ENCODE measurements at regions not wholly inside any gene's neighbourhood (a gene's known extent, or its start where the extent isn't known, plus 50 kb on each side); places are given as distances from the start of the nearest gene placed in this dataset.

GRCh38 chr5:84494453-84494852, 109.8 kb upstream of the EDIL3 start:
- CTCF ChIA-PET (ENCODE audit: partially characterized antibody) = no interaction called here
- TF ChIP-seq TAF1 (IDR thresholded peaks at IDR 0.05; ENCODE audit: low read depth, low read length) = no peak
- TF ChIP-seq POLR2AphosphoS5 (IDR thresholded peaks at IDR 0.05; ENCODE audit: low read depth, low read length) = no peak
- no peak for TF ChIP-seq ASH2L (IDR thresholded peaks at IDR 0.05; ENCODE audit: low read length)
- TF ChIP-seq RAD21 (IDR thresholded peaks at IDR 0.05 in 1 of 2, conservative IDR thresholded peaks at IDR 0.05 in 1 of 2; ENCODE audit: low read depth in 2 of 2, low read length in 2 of 2) = no peak
- TF ChIP-seq CEBPB (IDR thresholded peaks at IDR 0.05; ENCODE audit: low read depth, low read length) = no peak
- no peak for TF ChIP-seq SAP30 (IDR thresholded peaks at IDR 0.05; ENCODE audit: insufficient read depth, insufficient replicate concordance, low read length)
- TF ChIP-seq JUN (IDR thresholded peaks at IDR 0.05; ENCODE audit: low read depth, low read length) = no peak
- no peak for TF ChIP-seq POU5F1 (IDR thresholded peaks at IDR 0.05; ENCODE audit: low read depth, low read length)
- TF ChIP-seq EGR1 (IDR thresholded peaks at IDR 0.05; ENCODE audit: borderline replicate concordance, low read depth, low read length) = no peak
- TF ChIP-seq SP2 (IDR thresholded peaks at IDR 0.05; ENCODE audit: low read length) = no peak
- no peak for FAIRE-seq
- Histone ChIP-seq H3K4me1 (replicated peaks in 1 of 4; ENCODE audit: control insufficient read depth in 3 of 4, insufficient read depth in 4 of 4, low read length in 3 of 4) (no peaks in the 10 kb centered on the region), H4K91ac (replicated peaks; ENCODE audit: insufficient read length, low read length) (no peak overlapping the region), H2AFZ (ENCODE audit: low read length) (no peak overlapping the region; the same call in 1 of the 2 replicates), H3K18ac (ENCODE audit: extremely low read depth, low read length) (no peak overlapping the region), H4K8ac (ENCODE audit: extremely low read depth, insufficient read depth, low read length) (no peak overlapping the region), H3K56ac (replicated peaks; ENCODE audit: insufficient read length, low read depth, low read length) (no peak overlapping the region), H2BK20ac (ENCODE audit: low read length) (no peak overlapping the region), H3K14ac (ENCODE audit: insufficient read length) (no peak overlapping the region), H2BK12ac (ENCODE audit: low read depth, low read length) (no peak overlapping the region; the same call in 1 of the 2 replicates), H4K5ac (ENCODE audit: insufficient read length, low read depth, low read length) (no peak overlapping the region), H3K23me2 (ENCODE audit: low read depth, low read length) (no peaks in the 10 kb centered on the region; the same call in 1 of the 2 replicates), H3K79me2 (ENCODE audit: control insufficient read depth in 1 of 2, insufficient read depth in 2 of 2, low read length in 2 of 2) (no peaks in the 10 kb centered on the region), H3K4me3 (ENCODE audit: extremely low read depth in 1 of 4, insufficient read depth in 2 of 4, low read depth in 3 of 4, low read length in 4 of 4) (no peak overlapping the region), H3K27me3 (replicated peaks in 1 of 4; ENCODE audit: control insufficient read depth in 3 of 4, extremely low read depth in 1 of 4, insufficient read depth in 3 of 4, low read length in 3 of 4) (no peaks in the 10 kb centered on the region), H2BK5ac (ENCODE audit: low read depth, low read length) (no peak overlapping the region), H3K79me1 (ENCODE audit: low read depth, low read length) (no peaks in the 10 kb centered on the region), H3K4ac (replicated peaks; ENCODE audit: insufficient read length, low read depth, low read length) (no peak overlapping the region), H2BK120ac (replicated peaks; ENCODE audit: low read depth, low read length) (no peak overlapping the region), H3K27ac (ENCODE audit: low read depth, low read length) (no peak overlapping the region), H3K4me2 (ENCODE audit: insufficient read depth in 1 of 2, low read depth in 2 of 2, low read length in 2 of 2) (no peak overlapping the region), H3K36me3 (ENCODE audit: control insufficient read depth in 2 of 4, insufficient read depth in 4 of 4, low read length in 3 of 4) (no peaks in the 10 kb centered on the region), H2AK5ac (ENCODE audit: low read depth, low read length) (no peak overlapping the region), H2BK15ac (ENCODE audit: low read length) (no peak overlapping the region), H4K20me1 (replicated peaks in 1 of 2; ENCODE audit: control insufficient read depth in 1 of 2, insufficient read depth in 2 of 2, low read length in 2 of 2) (no peaks in the 10 kb centered on the region), H3K9me3 (ENCODE audit: insufficient read depth in 2 of 2, low read depth in 1 of 2, low read length in 1 of 2) (no peaks in the 10 kb centered on the region), H3K9ac (replicated peaks in 1 of 4; ENCODE audit: extremely low read depth in 1 of 4, low read depth in 3 of 4, low read length in 3 of 4) (no peak overlapping the region), H3K23ac (ENCODE audit: insufficient read length) (no peak overlapping the region)
- DNase-seq (ENCODE audit: low read depth in 1 of 2, low spot score in 2 of 2) = no peak
- POLR2A ChIA-PET (ENCODE audit: partially characterized antibody) = no interaction called here

Measured in H1 (cell line).